HCT116 (cell line): ENCODE measurements at regions not wholly inside any gene's neighbourhood (a gene's known extent, or its start where the extent isn't known, plus 50 kb on each side); places are given as distances from the start of the nearest gene placed in this dataset.

ENCODE experiments used
- ATAC-seq: fragments of 200-7000 bp; cut with Tn5 transposase; 2 replicates; pipeline ENCODE4 v1.9.1; 2020; ENCODE audit warnings: mild to moderate bottlenecking, moderate library complexity
- BruUV-seq: library from RNA; stranded (reverse); fragments of 400-500 nt; replicated peaks from 2 replicates; lab custom pipeline; 2021; lab: Mats Ljungman, UMichigan
- CTCF ChIA-PET: fragments of 300-600 bp; sonication (Branson Sonifier 250); formaldehyde crosslinking; loops from one replicate; lab custom pipeline; 2021; ENCODE audit warnings: antibody characterized with exemption; lab: Charles Lee
- POLR2A ChIA-PET: fragments of 300-600, 350-600 bp; sonication (Branson Sonifier 250); formaldehyde crosslinking; loops from one replicate; lab custom pipeline; 2021; ENCODE audit warnings: antibody characterized with exemption; lab: Charles Lee
- RAD21 ChIA-PET, 2 experiments: fragments of 300-600 bp; sonication (Branson Sonifier 250); formaldehyde crosslinking; loops; one replicate each; lab custom pipeline; 2023; ENCODE audit warnings: low total read pairs in 2 of 2; ENCODE audit not compliant: uncharacterized antibody in 2 of 2, unreplicated experiment in 2 of 2, low non-redundant PET in 1 of 2; lab: Charles Lee
- DNase-seq: peaks from one replicate; pipeline ENCODE4 v3.0.0-alpha.2; 2010; ENCODE audit warnings: low read depth, low spot score
- H2AFZ ChIP-seq: fragments of 200-600 bp; shearing (Covaris generic), sonication (generic); 2 replicates; pipeline ENCODE4 v1.6.1; 2017; ENCODE audit warnings: low read depth, mixed run types, mixed read lengths, antibody characterized with exemption, low read length; ENCODE audit not compliant: poor library complexity, severe bottlenecking
- H3K27ac ChIP-seq: 2 replicates; pipeline ENCODE4 v1.5.1; 2012; ENCODE audit warnings: low read depth, low read length
- H3K27me3 ChIP-seq: fragments of 200-600 bp; sonication (generic); 2 replicates; pipeline ENCODE4 v1.6.1; 2016; ENCODE audit warnings: mixed run types, low read length, mixed read lengths; ENCODE audit not compliant: insufficient read depth
- H3K36me3 ChIP-seq, 2 experiments: fragments of 200-500 bp in 1 of 2; fragments of 200-600 bp in 1 of 2; sonication (Bioruptor generic) in 1 of 2; sonication (generic) in 1 of 2; 2 replicates each; pipeline versions ENCODE4 v1.5.1 to v1.6.1; 2014 to 2016; ENCODE audit warnings: low read length in 2 of 2, inconsistent platforms in 1 of 2, mixed read lengths in 1 of 2, mixed run types in 1 of 2; ENCODE audit not compliant: insufficient read depth in 2 of 2, control insufficient read depth in 1 of 2
- H3K4me1 ChIP-seq, 2 experiments: fragments of 200-600 bp in 1 of 2; sonication (generic) in 1 of 2; 2 replicates each; pipeline versions ENCODE4 v1.5.1 to v1.6.1; 2012 to 2017; ENCODE audit warnings: low read length in 2 of 2, inconsistent platforms in 1 of 2, mild to moderate bottlenecking in 1 of 2, mixed read lengths in 1 of 2, mixed run types in 1 of 2, moderate library complexity in 1 of 2; ENCODE audit not compliant: insufficient read depth in 2 of 2, control insufficient read depth in 1 of 2
- H3K4me2 ChIP-seq: fragments of 200-600 bp; sonication (generic); 2 replicates; pipeline ENCODE4 v1.6.1; 2017; ENCODE audit warnings: mixed run types, low read length, mixed read lengths
- H3K4me3 ChIP-seq, 2 experiments: fragments of 200-600 bp in 1 of 2; sonication (generic) in 1 of 2; replicated peaks in 1 of 2; 2 replicates each; pipeline ENCODE4 v1.5.1; 2011 to 2016; ENCODE audit warnings: low read length in 2 of 2, control low read depth in 1 of 2, low read depth in 1 of 2, mild to moderate bottlenecking in 1 of 2, mixed read lengths in 1 of 2, mixed run types in 1 of 2
- H3K79me2 ChIP-seq: fragments of 200-600 bp; sonication (generic); 2 replicates; pipeline ENCODE4 v1.6.1; 2017; ENCODE audit warnings: mild to moderate bottlenecking, mixed run types, low read length, moderate library complexity, mixed read lengths; ENCODE audit not compliant: insufficient read depth
- H3K9ac ChIP-seq: fragments of 200-600 bp; sonication (generic); 2 replicates; pipeline ENCODE4 v1.6.1; 2016; ENCODE audit warnings: low read length, mixed read lengths
- H3K9me2 ChIP-seq: fragments of 200-600 bp; sonication (generic), shearing (Covaris generic); 2 replicates; pipeline ENCODE4 v1.6.1; 2017; ENCODE audit warnings: mixed run types, mild to moderate bottlenecking, moderate library complexity; ENCODE audit not compliant: insufficient read depth
- H3K9me3 ChIP-seq, 2 experiments: fragments of 200-500 bp in 1 of 2; fragments of 200-600 bp in 1 of 2; sonication (Bioruptor generic) in 1 of 2; sonication (generic) in 1 of 2; 2 replicates each; pipeline ENCODE4 v1.6.1; 2014 to 2017; ENCODE audit warnings: low read length in 2 of 2, mixed read lengths in 2 of 2, inconsistent platforms in 1 of 2, low read depth in 1 of 2, mild to moderate bottlenecking in 1 of 2, mixed run types in 1 of 2, moderate library complexity in 1 of 2; ENCODE audit not compliant: control insufficient read depth in 1 of 2, insufficient read depth in 1 of 2
- H4K20me1 ChIP-seq: fragments of 200-600 bp; sonication (generic), shearing (Covaris generic); 2 replicates; pipeline ENCODE4 v1.6.1; 2017; ENCODE audit warnings: mixed run types, mild to moderate bottlenecking, moderate library complexity; ENCODE audit not compliant: insufficient read depth
- CBX3 ChIP-seq: IDR thresholded peaks from 2 replicates; pipeline ENCODE4 v1.6.1; 2012; ENCODE audit warnings: low read depth
- CEBPB ChIP-seq: IDR thresholded peaks from 2 replicates; pipeline ENCODE4 v1.6.1; 2012; ENCODE audit warnings: low read depth
- ELF1 ChIP-seq: IDR thresholded peaks from 2 replicates; pipeline ENCODE4 v1.6.1; 2012; ENCODE audit warnings: low read depth, borderline replicate concordance
- JUND ChIP-seq: IDR thresholded peaks from 2 replicates; pipeline ENCODE4 v1.6.1; 2012
- POLR2AphosphoS5 ChIP-seq: IDR thresholded peaks from 2 replicates; pipeline ENCODE4 v1.6.1; 2011; ENCODE audit warnings: mild to moderate bottlenecking, low read depth, low read length, moderate library complexity
- RAD21 ChIP-seq: IDR thresholded peaks from 2 replicates; pipeline ENCODE4 v1.6.1; 2012; ENCODE audit warnings: low read depth, mild to moderate bottlenecking
- SP1 ChIP-seq: IDR thresholded peaks from 2 replicates; pipeline ENCODE4 v1.6.1; 2012; ENCODE audit warnings: low read depth
- SRF ChIP-seq: IDR thresholded peaks from 2 replicates; pipeline ENCODE4 v1.6.1; 2012; ENCODE audit warnings: low read depth
- TCF7L2 ChIP-seq: IDR thresholded peaks from 2 replicates; pipeline ENCODE4 v1.7.0; 2011; ENCODE audit warnings: borderline replicate concordance, inconsistent platforms; ENCODE audit not compliant: insufficient read depth, insufficient read length; ENCODE audit errors: extremely low read depth
- ZBTB33 ChIP-seq: IDR thresholded peaks from 2 replicates; pipeline ENCODE4 v1.6.1; 2011; ENCODE audit warnings: mild to moderate bottlenecking, low read length, moderate library complexity; ENCODE audit not compliant: insufficient replicate concordance; ENCODE audit errors: extremely low read depth
- intact Hi-C: fragments of 100-400 bp; cut with micrococcal nuclease; formaldehyde crosslinking; loops from 2 replicates; pipeline ENCODE4 v1.10.0; 2022

GRCh38 chr20:43392561-43392960 is 65.1 kb upstream of the SRSF6 start:
- no peak overlapping the region for H3K9ac ChIP-seq
- no peak overlapping the region for H3K4me2 ChIP-seq
- H3K36me3 ChIP-seq = no peaks in the 10 kb centered on the region
- TF ChIP-seq RAD21 (no peak), JUND (no peak), CBX3 (no peak), SP1 (no peak), CEBPB (no peak), ZBTB33 (no peak), SRF (no peak), POLR2AphosphoS5 (no peak), ELF1 (no peak), TCF7L2 (no peak)
- CTCF ChIA-PET = interaction anchor here (1.8 kb wide), 1 partner anchor 12 kb away, joined by 5 read pairs; no protein-coding TSS in a partner anchor
- no peaks in the 10 kb centered on the region for H3K9me3 ChIP-seq
- ATAC-seq (no peak), DNase-seq (no peak)
- H4K20me1 ChIP-seq = no peaks in the 10 kb centered on the region
- RAD21 ChIA-PET = no interaction called here
- BruUV-seq = no TSS peak
- POLR2A ChIA-PET = no interaction called here
- no peak overlapping the region for H2AFZ ChIP-seq
- H3K4me3 ChIP-seq = no peak overlapping the region
- no peak overlapping the region for H3K27ac ChIP-seq
- no peaks in the 10 kb centered on the region for H3K79me2 ChIP-seq
- no peaks in the 10 kb centered on the region for H3K4me1 ChIP-seq
- H3K27me3 ChIP-seq = no peaks in the 10 kb centered on the region
- intact Hi-C loops = no loop called here
- no peaks in the 10 kb centered on the region for H3K9me2 ChIP-seq
